HEK293 (cell line): ENCODE measurements at regions not wholly inside any gene's neighbourhood (a gene's known extent, or its start where the extent isn't known, plus 50 kb on each side); places are given as distances from the start of the nearest gene placed in this dataset.

Source experiments
- CTCF ChIA-PET: fragments of 350-600 bp; formaldehyde crosslinking; extraction: SDS; loops from one replicate; lab custom pipeline; 2021; ENCODE audit warnings: antibody characterized with exemption; lab: Yijun Ruan, JAX
- POLR2A ChIA-PET: fragments of 300-600 bp; formaldehyde crosslinking; extraction: SDS; loops from one replicate; lab custom pipeline; 2020; ENCODE audit warnings: antibody characterized with exemption, inconsistent platforms; lab: Yijun Ruan, JAX
- H3K27ac ChIP-seq: fragments of 200-500 bp; sonication (Bioruptor generic); 2 replicates; pipeline ENCODE4 v1.5.1; 2014; ENCODE audit warnings: low read depth, low read length, control low read depth, inconsistent platforms; ENCODE audit errors: extremely low read depth
- H3K36me3 ChIP-seq, 2 experiments: fragments of 200-500 bp in 1 of 2; sonication (Bioruptor generic) in 1 of 2; 1 replicate in 1 of 2; 2 replicates in 1 of 2; pipeline ENCODE4 v1.5.1; 2014 to 2017; ENCODE audit warnings: inconsistent platforms in 2 of 2, low read length in 2 of 2; ENCODE audit not compliant: control insufficient read depth in 2 of 2, insufficient read depth in 1 of 2
- H3K4me1 ChIP-seq: fragments of 200-500 bp; sonication (Bioruptor generic); 2 replicates; pipeline ENCODE4 v1.5.1; 2014; ENCODE audit warnings: mild to moderate bottlenecking, low read length, inconsistent platforms; ENCODE audit not compliant: control insufficient read depth, insufficient read depth
- H3K4me3 ChIP-seq: 2 replicates; pipeline ENCODE4 v1.5.1; 2011; ENCODE audit warnings: low read depth, mild to moderate bottlenecking, control low read depth, low read length, moderate library complexity
- H3K9me3 ChIP-seq: fragments of 200-500 bp; sonication (Bioruptor generic); 2 replicates; pipeline ENCODE4 v1.5.1; 2014; ENCODE audit warnings: low read depth, low read length, inconsistent platforms; ENCODE audit not compliant: control insufficient read depth, insufficient read depth
- BCL11B ChIP-seq: fragments of 450-650 bp; formaldehyde crosslinking; IDR thresholded peaks from 2 replicates; pipeline ENCODE4 v1.5.1; 2016; ENCODE audit warnings: low read depth, missing biosample characterization, missing genetic modification characterization
- BCL6B ChIP-seq: fragments of 450-650 bp; formaldehyde crosslinking; IDR thresholded peaks from 2 replicates; pipeline ENCODE4 v1.5.1; 2017; ENCODE audit warnings: missing biosample characterization, missing genetic modification characterization
- GLI4 ChIP-seq: fragments of 450-650 bp; formaldehyde crosslinking; IDR thresholded peaks from 2 replicates; pipeline ENCODE4 v1.5.1; 2016; ENCODE audit warnings: missing biosample characterization, missing genetic modification characterization
- HOXA7 ChIP-seq: sonication (generic); formaldehyde crosslinking; IDR thresholded peaks from 2 replicates; pipeline ENCODE4 v1.8.1; 2022; ENCODE audit warnings: missing genetic modification reagents, borderline replicate concordance
- KLF17 ChIP-seq: fragments of 450-650 bp; formaldehyde crosslinking; IDR thresholded peaks from 2 replicates; pipeline ENCODE4 v1.5.1; 2016; ENCODE audit warnings: missing biosample characterization, missing genetic modification characterization
- YY1 ChIP-seq: fragments of 450-650 bp; formaldehyde crosslinking; IDR thresholded peaks from 2 replicates; pipeline ENCODE4 v1.5.1; 2018; ENCODE audit warnings: missing biosample characterization, missing genetic modification characterization
- ZBTB48 ChIP-seq: fragments of 450-650 bp; formaldehyde crosslinking; IDR thresholded peaks from 2 replicates; pipeline ENCODE4 v1.5.1; 2016; ENCODE audit warnings: missing biosample characterization, missing genetic modification characterization
- ZBTB7A ChIP-seq: fragments of 450-650 bp; formaldehyde crosslinking; IDR thresholded peaks from 2 replicates; pipeline ENCODE4 v1.5.1; 2016; ENCODE audit warnings: low read depth, missing biosample characterization, missing genetic modification characterization
- ZNF354C ChIP-seq: fragments of 450-650 bp; formaldehyde crosslinking; IDR thresholded peaks from 2 replicates; pipeline ENCODE4 v1.5.1; 2016; ENCODE audit warnings: missing biosample characterization, missing genetic modification characterization, low read depth, borderline replicate concordance
- ZNF37A ChIP-seq: fragments of 450-650 bp; IDR thresholded peaks from 2 replicates; pipeline ENCODE4 v1.5.1; 2018; ENCODE audit warnings: missing biosample characterization, missing genetic modification characterization
- ZNF423 ChIP-seq: fragments of 450-650 bp; formaldehyde crosslinking; IDR thresholded peaks from 2 replicates; pipeline ENCODE4 v1.5.1; 2016; ENCODE audit warnings: missing biosample characterization, missing genetic modification characterization
- ZNF610 ChIP-seq: fragments of 450-650 bp; formaldehyde crosslinking; IDR thresholded peaks from 2 replicates; pipeline ENCODE4 v1.5.1; 2016; ENCODE audit warnings: missing biosample characterization, missing genetic modification characterization, borderline replicate concordance
- ZNF629 ChIP-seq: fragments of 450-650 bp; formaldehyde crosslinking; IDR thresholded peaks from 2 replicates; pipeline ENCODE4 v1.5.1; 2017; ENCODE audit warnings: missing biosample characterization, missing genetic modification characterization
- ZNF76 ChIP-seq: fragments of 450-650 bp; formaldehyde crosslinking; IDR thresholded peaks from 2 replicates; pipeline ENCODE4; 2016; ENCODE audit warnings: low read depth, missing biosample characterization, missing genetic modification characterization, borderline replicate concordance
- ZNF792 ChIP-seq: fragments of 450-650 bp; formaldehyde crosslinking; IDR thresholded peaks from 2 replicates; pipeline ENCODE4 v1.5.1; 2016; ENCODE audit warnings: missing biosample characterization, missing genetic modification characterization
- TF ChIP-seq, protein P1 (sequence below): fragments of 450-650 bp; formaldehyde crosslinking; IDR thresholded peaks from 2 replicates; pipeline ENCODE4 v1.5.1; 2016; ENCODE audit warnings: missing biosample characterization, missing genetic modification characterization
- TF ChIP-seq, protein P2 (sequence below): fragments of 450-650 bp; formaldehyde crosslinking; IDR thresholded peaks from 2 replicates; pipeline ENCODE4 v1.5.1; 2016; ENCODE audit warnings: missing biosample characterization, missing genetic modification characterization
- TF ChIP-seq, protein P3 (sequence below): fragments of 450-650 bp; formaldehyde crosslinking; IDR thresholded peaks from 2 replicates; pipeline ENCODE4 v1.5.1; 2016; ENCODE audit warnings: missing biosample characterization, missing genetic modification characterization, borderline replicate concordance
- TF ChIP-seq, protein P4 (sequence below): fragments of 450-650 bp; IDR thresholded peaks from 2 replicates; pipeline ENCODE4 v1.5.1; 2018; ENCODE audit warnings: missing biosample characterization, mild to moderate bottlenecking, missing genetic modification characterization

DNA sequence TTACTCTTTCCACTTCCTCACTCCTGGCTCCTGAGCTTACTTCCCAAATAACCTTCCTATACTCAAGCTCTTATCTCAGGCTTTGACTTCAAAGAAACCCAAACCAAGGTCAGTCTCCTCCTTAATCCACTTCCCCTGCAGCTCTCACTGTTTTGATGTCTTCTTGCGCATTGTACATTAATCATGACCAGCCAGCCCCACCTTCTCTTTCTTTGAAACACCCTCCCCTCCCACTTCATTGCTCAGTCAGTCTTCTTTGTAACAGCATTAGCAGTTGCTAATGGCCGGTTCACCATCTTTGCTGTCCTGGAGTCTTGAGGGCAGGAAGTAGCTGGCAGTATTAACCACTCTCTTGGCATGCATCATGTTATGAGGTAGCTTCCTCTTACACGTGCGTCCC is 57.9 kb upstream of the CHCHD3 start:
- Histone ChIP-seq H3K9me3 (no peaks in the 10 kb centered on the region), H3K4me3 (no peak overlapping the region), H3K4me1 (no peaks in the 10 kb centered on the region), H3K36me3 (no peaks in the 10 kb centered on the region), H3K27ac (no peak overlapping the region)
- ChIA-PET POLR2A (no interaction called here), CTCF (interaction anchor here (0.5 to 1.2 kb wide), 5 partner anchors 9 to 1447 kb away, joined by 3 to 5 read pairs (median 4); no protein-coding TSS in a partner anchor)
- TF ChIP-seq ZNF37A (tag by site-specific recombination): no peak
- no peak for TF ChIP-seq ZNF792 (tag by site-specific recombination)
- no peak for TF ChIP-seq ZNF610 (tag by site-specific recombination)
- TF ChIP-seq ZNF423 (tag by site-specific recombination): no peak

DNA sequence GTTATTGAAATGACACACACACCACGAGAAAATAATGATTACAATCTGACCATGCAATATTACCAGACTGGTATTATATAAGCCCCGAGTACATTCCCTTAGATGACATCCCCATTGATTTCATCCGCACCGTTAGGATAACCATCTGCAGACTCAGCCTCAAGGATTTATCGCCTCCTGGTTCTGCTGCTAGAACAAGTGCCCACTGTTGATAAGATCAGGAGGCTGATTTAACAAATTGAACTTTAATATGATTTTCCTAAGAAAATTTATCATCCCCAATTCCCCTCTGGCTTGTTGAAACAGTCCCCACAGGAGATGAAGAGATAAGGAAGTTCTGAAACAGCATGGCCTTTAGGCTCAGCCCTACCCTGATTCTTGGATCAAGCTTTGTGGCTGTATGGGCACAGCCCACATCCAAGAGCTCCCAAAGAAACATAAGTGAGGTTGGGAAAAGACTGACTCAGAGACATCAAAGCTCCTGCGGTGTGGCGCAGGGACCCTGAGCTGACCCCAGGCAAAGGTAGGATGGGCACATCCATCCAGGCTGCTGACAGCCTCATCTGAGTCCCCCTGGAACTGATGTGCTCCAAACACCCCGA is 59.2 kb upstream of the CHCHD3 start:
- Histone ChIP-seq H3K4me1 (no peaks in the 10 kb centered on the region), H3K36me3 (no peaks in the 10 kb centered on the region), H3K9me3 (no peaks in the 10 kb centered on the region), H3K27ac (no peak overlapping the region), H3K4me3 (no peak overlapping the region)
- TF ChIP-seq ZBTB48 (tag by site-specific recombination) (no peak), KLF17 (tag by site-specific recombination) (no peak)
- ChIA-PET POLR2A (no interaction called here), CTCF (interaction anchor here (0.6 to 0.7 kb wide), 3 partner anchors 37 to 203 kb away, joined by 3 to 4 read pairs (median 4); no protein-coding TSS in a partner anchor)

GRCh38 chr7:133150760-133151159 is 68.9 kb upstream of the CHCHD3 start:
- CTCF ChIA-PET: no interaction called here

More at GRCh38 chr7:133150760-133151159, 68.9 kb upstream of the CHCHD3 start:
- Histone ChIP-seq H3K27ac (no peak overlapping the region), H3K36me3 (no peaks in the 10 kb centered on the region), H3K4me1 (no peaks in the 10 kb centered on the region), H3K4me3 (no peak overlapping the region), H3K9me3 (no peaks in the 10 kb centered on the region)
- no peak for TF ChIP-seq ZNF76 (tag by site-specific recombination)
- no peak for TF ChIP-seq ZNF629 (tag by site-specific recombination)
- TF ChIP-seq, protein P1, sequence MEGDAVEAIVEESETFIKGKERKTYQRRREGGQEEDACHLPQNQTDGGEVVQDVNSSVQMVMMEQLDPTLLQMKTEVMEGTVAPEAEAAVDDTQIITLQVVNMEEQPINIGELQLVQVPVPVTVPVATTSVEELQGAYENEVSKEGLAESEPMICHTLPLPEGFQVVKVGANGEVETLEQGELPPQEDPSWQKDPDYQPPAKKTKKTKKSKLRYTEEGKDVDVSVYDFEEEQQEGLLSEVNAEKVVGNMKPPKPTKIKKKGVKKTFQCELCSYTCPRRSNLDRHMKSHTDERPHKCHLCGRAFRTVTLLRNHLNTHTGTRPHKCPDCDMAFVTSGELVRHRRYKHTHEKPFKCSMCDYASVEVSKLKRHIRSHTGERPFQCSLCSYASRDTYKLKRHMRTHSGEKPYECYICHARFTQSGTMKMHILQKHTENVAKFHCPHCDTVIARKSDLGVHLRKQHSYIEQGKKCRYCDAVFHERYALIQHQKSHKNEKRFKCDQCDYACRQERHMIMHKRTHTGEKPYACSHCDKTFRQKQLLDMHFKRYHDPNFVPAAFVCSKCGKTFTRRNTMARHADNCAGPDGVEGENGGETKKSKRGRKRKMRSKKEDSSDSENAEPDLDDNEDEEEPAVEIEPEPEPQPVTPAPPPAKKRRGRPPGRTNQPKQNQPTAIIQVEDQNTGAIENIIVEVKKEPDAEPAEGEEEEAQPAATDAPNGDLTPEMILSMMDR (tag by site-specific recombination): no peak
- TF ChIP-seq, protein P2, sequence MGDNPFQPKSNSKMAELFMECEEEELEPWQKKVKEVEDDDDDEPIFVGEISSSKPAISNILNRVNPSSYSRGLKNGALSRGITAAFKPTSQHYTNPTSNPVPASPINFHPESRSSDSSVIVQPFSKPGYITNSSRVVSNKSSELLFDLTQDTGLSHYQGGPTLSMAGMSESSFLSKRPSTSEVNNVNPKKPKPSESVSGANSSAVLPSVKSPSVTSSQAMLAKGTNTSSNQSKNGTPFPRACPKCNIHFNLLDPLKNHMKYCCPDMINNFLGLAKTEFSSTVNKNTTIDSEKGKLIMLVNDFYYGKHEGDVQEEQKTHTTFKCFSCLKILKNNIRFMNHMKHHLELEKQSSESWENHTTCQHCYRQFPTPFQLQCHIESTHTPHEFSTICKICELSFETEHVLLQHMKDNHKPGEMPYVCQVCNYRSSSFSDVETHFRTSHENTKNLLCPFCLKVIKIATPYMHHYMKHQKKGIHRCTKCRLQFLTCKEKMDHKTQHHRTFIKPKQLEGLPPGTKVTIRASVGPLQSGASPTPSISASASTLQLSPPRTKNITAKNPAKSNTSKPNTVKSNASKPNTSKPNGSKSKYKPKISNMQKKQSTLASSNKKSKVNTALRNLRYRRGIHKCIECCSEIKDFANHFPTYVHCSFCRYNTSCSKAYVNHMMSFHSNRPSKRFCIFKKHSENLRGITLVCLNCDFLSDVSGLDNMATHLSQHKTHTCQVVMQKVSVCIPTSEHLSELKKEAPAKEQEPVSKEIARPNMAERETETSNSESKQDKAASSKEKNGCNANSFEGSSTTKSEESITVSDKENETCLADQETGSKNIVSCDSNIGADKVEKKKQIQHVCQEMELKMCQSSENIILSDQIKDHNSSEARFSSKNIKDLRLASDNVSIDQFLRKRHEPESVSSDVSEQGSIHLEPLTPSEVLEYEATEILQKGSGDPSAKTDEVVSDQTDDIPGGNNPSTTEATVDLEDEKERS: no peak
- TF ChIP-seq ZNF354C: no peak
- TF ChIP-seq ZBTB7A (tag by site-specific recombination): no peak
- TF ChIP-seq, protein P3, sequence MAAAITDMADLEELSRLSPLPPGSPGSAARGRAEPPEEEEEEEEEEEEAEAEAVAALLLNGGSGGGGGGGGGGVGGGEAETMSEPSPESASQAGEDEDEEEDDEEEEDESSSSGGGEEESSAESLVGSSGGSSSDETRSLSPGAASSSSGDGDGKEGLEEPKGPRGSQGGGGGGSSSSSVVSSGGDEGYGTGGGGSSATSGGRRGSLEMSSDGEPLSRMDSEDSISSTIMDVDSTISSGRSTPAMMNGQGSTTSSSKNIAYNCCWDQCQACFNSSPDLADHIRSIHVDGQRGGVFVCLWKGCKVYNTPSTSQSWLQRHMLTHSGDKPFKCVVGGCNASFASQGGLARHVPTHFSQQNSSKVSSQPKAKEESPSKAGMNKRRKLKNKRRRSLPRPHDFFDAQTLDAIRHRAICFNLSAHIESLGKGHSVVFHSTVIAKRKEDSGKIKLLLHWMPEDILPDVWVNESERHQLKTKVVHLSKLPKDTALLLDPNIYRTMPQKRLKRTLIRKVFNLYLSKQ: no peak
- no peak for TF ChIP-seq ZNF37A (tag by site-specific recombination)
- TF ChIP-seq HOXA7: no peak
- no peak for TF ChIP-seq YY1
- no peak for TF ChIP-seq BCL11B (tag by site-specific recombination)
- TF ChIP-seq, protein P4, sequence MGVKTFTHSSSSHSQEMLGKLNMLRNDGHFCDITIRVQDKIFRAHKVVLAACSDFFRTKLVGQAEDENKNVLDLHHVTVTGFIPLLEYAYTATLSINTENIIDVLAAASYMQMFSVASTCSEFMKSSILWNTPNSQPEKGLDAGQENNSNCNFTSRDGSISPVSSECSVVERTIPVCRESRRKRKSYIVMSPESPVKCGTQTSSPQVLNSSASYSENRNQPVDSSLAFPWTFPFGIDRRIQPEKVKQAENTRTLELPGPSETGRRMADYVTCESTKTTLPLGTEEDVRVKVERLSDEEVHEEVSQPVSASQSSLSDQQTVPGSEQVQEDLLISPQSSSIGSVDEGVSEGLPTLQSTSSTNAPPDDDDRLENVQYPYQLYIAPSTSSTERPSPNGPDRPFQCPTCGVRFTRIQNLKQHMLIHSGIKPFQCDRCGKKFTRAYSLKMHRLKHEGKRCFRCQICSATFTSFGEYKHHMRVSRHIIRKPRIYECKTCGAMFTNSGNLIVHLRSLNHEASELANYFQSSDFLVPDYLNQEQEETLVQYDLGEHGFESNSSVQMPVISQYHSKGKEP (tag by site-specific recombination): no peak
- TF ChIP-seq BCL6B (tag by site-specific recombination): no peak
- no peak for TF ChIP-seq GLI4 (tag by site-specific recombination)
- POLR2A ChIA-PET: no interaction called here
